ENCODE measurements at regions not wholly inside any gene's neighbourhood (a gene's known extent, or its start where the extent isn't known, plus 50 kb on each side); places are given as distances from the start of the nearest gene placed in this dataset.
A peak's percentile ranks its signal among the peaks of the same experiment; 100 is the strongest.

DNA sequence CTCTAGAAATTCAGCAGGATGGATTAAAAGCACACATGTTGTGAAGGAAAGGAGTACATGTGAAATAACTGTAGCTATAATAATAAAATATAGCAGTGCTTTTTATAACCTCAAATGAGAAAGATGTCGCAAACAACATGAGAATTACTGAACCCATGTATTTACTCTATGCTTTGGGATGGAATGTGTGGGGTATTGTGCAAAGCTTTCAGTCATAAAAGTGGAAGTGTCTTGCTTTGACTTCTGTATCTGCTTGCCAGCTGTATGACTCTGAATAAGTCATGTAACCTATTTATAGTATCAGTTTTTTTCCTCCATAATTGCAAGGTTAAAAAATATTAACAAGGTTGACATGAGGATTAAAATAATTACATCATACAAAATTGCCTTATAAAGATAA lies 519.3 kb upstream of the CADM2 start:
- no peak for DNase-seq

DNA sequence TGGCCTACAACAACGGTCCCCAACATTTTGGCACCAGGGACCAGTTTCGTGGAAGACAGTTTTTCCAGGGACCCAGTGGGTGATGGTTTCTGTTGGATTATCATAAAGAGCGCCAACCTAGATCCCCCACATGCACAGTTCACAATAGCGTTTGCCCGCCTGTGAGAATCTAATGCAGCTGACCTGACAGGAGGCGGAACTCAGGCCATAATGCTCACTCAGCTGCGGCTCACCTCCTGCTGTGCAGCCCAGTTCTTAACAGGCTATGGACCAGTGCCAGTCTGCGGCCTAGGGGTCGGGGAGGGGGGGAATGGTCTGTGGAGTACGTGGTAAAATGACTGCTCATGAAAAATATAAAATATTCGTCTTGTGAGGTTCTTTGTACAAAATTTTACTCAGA lies 518.5 kb upstream of the CADM2 start:
- peak; percentile 1 for DNase-seq

DNA sequence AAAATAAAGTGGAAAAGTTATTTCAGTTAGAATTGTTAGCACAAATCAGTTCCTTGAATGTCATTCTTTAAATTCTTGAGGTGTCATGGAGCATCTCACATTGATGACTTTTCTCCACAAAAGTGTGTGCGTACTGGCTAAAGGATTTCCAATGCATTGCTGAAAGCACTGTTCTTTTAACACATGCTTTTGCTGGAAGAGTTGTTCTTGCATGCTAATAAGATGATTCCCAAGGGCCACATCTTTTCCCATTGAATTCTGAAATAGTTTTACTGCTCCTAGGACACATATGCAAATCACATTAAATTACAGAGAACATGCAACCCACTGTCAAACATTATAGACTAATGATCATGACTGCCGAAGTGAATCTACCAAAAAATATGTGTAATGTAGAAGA lies 516.3 kb upstream of the CADM2 start:
- no peak for DNase-seq

DNA sequence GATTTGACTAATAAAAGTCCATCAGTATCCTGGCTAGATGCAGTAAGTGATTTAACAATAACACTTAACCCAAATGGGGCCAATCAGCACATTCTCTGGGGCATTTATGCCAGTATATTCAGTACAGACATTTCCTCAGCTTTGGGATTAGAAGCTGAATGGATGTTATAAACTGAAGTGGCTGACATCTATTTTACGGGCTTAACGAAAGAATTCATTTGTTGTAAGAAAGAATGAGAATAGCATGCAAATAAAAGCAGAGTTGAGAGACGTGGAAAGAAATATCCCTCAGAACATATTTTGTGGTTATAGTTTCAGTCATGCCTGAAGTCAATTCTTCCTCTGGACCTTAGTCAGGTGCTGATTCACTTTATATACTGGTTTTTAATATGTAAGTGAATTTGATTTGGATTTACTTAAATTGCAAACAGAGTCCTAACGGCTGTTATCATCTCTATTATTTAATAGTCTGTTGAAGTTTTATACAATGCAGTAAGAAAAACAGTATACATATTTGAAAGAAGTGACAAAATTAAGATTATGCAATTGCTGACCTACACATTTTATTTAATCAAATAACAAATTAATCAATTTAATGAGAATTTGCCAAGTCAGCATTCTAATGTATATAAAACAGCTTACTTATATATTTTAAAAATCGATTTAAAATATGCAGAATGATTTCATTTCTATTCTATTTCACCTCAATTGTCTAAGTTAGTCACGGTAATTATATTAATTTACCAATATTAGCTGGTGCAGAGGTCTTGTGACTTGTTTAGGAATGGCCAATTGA lies 513.9 kb upstream of the CADM2 start:
- no peak for DNase-seq

DNA sequence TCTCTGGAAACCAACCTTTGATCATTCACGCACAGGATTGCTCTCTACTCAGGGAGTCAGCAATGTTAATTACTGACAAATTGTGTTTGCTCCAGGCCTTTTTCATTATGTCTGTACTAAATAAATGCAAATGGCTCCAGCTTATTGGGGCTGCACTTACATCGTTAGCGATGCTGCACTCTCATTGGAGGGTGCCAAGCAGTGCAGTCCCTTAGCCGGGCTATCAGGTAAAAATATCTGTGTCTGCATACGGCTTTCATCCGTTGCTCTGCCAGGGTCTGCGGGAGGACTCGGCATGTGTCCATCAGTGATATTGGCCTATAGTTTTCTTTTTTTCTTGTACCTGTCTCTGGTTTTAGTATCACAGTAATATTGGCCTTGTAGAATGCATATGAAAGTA lies 471.5 kb upstream of the CADM2 start:
- DNase-seq = no peak

DNA sequence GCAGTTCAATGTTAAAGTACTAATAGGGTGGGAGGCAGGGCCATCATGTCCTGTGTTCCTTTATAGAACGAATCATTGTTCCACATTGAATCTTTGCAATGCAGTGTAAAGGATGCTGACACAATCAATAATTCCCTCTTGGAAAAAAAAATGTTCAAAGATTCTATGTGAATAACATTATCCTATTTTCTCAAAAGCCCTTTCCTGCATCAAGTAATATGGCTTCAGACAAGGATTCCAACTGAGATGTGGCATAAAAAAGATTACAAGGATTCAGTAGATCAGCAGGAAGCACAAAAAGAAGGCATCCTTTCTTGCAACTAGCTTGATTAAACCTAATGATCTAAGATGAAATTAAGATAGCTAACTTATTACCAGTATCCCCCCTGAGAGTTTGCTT lies 454.0 kb upstream of the CADM2 start:
- DNase-seq = no peak

DNA sequence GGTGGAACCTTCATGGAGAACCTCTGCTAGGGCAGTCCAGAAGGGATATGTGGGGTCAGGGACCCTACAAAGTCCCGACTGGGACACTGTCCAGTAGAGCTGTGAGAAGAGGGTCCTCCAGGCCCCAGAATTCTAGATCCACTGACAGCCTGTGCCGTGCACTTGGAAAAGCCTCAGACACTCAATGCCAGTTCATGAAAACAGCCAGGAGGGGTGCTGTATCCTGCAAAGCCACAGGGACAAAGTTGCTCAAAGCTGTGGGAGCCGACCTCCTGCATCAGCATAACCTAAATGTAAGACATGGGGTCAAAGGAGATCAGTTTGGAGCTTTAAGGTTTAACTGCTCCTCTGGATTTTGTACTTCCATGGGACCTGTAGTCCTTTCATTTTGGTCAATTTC lies 448.8 kb upstream of the CADM2 start:
- no peak for DNase-seq

DNA sequence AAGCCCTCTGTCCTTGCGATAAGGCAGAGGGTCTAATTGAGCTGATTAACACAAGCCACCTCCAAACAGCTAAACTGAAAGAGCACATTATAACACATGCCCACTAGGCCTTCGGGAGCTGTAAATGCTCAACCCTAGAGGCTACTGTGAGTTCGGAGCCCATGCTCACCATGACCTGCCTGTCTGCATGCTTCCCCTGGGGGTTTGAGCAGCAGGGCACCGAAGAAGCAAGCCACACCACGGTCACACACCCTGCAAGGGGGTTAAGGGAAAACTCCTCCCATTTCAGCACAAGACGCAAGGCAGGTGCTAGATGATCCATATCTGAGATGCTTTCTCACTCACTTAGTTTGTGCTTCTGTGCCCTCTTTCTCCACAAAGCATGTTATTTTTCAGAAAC lies 435.9 kb upstream of the CADM2 start:
- DNase-seq = no peak

DNA sequence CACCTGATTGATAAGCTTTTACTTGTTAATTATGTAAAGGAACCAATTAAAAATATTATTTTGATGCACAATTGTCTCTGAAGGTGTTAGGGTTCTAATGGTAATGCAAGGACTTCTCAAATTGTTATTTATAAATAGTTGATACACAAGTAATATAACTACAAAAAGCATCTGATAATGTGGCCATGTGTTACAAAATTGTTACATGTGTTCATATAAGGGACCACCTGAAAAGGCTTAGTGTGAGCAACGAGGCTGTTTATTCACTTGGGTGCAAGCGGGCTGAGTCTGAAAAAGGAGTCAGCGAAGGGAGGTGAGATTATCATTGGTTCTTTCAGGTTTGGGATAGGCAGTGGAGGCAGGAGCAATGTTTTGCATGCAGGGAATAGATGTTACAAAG lies 421.9 kb upstream of the CADM2 start:
- DNase-seq = no peak

DNA sequence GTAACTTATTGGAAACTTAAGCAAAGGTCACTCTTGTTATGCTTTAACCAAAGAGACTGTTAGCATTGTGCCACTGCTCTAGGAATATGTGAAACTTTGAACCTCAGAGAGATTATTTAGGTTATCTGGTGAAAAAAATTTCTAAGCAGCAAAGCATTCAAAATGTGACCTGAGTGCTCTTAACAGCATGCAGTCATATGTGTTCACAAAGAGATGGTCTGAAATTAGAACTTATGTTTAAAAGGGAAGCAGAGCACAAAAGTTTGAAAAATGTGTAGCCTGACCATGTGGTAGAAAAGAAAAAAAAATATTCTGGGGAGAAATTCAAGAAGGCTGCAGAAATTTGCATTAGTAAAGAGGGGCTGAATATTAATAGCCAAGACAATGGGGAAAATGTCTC lies 420.2 kb upstream of the CADM2 start:
- no peak for DNase-seq

DNA sequence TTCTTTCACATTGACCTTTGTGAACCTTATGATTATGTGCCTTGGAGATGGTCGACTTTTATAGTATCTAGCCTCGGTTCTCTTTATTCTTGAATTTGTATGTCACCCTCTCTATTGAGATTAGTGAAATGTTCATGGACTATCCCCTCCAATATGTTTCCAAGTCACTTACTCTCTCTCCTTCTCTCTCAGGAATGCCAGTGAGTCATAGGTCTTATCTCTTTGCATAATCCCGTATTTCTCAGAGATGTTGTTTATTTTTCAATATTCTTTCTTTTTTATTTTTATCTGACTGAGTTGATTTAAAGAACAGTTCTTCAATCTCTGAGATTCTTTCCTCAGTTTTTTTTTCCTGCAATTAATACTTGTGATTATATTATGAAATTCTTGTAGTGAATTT lies 411.6 kb upstream of the CADM2 start:
- DNase-seq = no peak

DNA sequence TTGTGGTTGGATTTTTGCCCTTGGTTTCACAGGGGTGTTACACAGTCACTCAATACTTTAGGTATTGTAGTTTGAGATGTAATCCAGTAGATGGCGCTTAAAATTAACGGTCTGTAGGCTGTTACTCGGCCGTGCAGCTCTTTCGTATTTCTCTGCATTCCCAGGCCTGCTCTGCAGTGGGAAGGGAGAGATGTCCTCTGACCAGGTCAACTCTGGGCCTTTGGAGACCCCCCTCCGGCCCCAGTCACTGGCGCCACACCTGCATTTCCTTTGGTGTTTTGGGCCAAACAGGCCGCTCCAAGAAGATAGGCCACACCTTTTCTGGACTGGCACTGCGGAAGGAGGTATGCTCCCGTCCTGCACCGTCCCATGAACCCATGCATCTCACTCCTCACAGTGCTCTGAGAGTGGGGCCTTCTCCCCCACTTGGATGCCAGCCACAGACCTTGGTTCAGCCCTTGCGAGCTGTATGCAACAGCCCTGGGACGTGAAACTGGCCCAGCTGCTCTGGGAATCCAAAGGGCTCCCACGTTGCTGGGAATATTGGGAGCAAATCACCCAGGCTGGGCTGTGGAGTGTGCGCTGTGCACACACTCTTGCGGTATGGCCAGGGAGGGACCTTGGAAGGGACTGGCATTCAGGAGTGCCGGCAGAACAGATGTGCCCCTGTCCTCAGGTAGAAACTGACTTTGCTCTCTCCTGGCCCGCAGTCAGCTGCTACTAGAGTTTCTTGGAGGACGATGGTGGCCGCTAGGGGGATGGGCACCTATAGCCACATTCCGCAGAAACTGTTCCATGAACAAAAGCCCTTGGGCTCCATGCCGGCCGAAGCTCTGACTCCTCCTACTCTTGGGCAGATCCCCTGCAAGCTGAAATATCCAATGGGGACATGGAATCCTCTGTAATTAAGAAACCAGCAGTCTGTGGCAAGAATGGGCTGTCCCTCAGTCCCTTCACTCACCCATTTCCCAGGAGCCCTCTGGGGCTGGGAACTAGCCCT lies 410.5 kb upstream of the CADM2 start:
- peak; percentile 1 for DNase-seq

DNA sequence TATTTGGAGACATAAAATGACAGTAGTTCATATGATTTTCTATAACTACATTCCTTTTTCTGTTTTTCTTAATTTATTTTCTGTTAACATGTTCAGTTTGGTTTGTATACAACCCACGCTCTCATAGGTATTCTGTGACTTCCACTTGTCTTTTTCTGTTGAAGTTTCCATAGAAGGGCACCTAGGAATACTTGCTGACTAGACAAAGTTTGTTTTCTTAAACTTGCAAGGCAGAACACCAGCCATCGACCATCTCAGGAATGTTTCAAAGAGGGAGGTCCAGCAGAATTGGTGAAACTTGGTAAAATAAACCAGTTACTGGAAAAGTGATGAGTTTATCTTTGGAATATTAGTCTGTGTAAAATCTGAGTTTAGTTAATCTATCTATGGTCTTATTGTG lies 403.2 kb upstream of the CADM2 start:
- no peak for DNase-seq

DNA sequence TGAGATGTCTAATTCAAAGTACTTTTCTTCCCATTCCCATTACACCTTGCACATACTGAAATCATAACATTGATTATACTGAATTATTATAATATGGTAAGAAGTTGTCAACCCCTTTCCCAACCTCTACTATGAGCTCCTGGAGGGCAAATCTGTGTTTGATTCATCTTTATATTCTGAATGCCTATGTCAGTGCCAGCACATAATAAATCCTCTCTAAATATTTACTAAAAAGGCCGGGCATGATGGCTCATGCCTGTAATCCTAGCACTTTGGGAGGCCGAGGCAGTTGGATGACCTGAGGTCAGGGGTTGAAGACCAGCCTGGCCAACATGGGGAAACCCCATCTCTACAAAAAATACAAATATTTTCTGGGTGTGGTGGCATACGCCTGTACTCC lies 392.5 kb upstream of the CADM2 start:
- DNase-seq = no peak

DNA sequence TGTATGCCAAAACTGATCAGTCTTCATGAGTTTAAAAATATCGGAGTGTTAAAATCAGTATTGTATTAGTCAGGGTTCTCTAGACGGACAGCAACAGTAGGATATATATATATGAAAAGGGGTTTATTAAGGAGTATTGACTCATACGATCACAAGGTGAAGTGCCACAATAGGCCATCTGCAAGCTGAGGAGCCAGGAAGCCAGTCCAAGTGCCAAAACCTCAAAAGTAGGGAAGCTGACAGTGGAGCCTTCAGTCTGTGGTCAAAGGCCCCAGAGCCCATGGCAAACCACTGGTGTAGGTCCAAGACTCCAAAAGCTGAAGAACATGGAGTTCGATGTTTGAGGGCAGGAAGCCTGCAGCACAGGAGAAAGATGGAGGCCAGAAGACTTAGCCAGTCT lies 391.0 kb upstream of the CADM2 start:
- DNase-seq = no peak

DNA sequence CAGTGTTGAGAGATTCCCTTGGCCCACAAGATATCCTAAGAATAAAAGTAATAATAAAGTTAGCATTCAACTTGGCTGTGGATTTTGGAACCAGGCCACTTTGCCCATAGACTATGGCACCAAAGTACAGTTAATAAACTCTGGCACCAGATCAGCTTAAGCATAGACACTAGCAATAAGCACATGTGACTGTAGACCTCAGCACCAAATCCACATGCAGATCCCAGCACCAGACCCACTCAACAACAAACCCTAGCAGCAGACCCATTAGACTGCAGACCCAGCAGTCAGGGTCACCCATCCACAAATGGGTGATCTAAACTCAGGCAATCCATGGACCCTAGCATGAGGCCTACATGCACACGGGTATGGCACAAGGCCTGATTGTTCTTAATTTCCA lies 384.8 kb upstream of the CADM2 start:
- DNase-seq = no peak

DNA sequence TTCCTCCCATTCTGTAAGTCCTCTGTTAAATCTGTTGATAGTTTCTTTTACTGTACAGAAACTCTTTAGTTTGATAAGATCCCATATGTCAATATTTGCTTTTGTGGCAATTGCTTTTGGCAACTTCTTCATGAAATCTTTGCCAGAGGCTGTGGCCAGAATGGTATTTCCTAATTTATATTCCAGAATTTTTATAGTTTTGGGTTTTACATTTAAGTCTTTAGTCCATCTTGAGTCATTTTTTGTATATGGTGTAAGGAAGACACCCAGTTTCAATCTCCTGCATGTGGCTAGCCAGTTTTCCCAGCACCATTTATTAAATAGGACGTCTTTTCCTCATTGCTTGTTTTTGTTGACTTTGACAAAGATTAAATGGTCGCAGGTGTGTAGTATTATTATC lies 372.4 kb upstream of the CADM2 start:
- no peak for DNase-seq

DNA sequence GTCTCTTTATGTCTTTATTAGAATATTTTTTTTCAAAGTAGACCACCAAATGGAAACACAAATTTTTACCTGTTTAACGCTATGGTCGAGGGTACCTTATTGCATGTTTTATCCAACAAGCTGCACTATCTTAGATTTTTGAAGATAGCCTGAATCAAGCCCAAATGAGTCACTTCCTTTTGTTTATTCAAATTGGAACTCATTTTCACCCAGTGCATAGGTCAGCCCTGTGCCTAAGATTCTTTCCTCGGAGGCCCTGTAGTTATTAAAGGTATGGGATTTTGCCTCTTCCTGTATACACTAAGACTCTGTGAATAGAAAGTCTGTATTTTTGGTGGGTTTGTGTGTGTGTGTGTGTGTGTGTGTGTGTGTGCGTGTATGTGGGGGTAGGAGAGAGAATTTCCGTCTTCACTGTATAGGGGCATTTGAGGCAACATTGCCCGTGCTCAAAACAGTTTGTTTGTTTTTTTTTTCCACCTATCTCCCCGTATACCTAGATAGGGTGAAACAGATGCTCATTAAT lies 358.0 kb upstream of the CADM2 start:
- no peak for DNase-seq

DNA sequence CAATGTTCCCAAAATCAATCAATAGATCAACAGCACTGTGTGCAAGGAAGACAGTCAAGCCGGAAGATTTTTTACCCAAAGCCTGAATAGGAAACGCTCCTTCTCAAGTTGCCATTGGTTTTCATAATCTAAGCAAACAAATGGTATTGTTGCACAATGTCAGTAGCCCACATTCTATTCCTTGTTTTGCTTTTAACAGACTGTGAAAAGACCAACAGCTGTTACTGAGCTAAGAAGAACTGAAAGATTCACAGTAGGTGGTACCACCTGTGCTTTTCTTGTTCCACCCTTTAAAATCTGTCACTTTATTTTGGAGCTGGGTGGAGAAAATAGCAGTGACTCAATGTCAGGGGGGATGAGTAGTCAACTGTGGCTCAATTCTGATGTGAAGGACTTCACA lies 357.5 kb upstream of the CADM2 start:
- peak; percentile 22 for DNase-seq

DNA sequence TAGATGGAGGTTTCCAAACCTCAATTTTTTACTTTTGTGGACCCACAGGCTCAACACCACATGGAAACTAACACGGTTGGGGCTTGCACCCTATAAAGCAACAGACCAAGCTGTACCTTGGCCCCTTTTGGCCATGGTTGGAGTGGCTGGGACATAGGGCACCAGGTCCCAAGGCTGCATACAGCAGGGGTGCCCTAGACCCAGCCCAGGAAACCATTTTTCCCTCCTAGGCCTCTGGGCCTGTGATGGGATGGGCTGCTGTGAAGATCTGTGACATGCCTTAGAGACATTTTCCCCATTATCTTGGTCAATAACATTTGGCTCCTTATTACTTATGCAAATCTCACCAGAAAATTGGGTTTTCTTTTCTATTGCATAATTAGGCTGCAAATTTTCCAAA lies 337.0 kb upstream of the CADM2 start:
- no peak for DNase-seq

DNA sequence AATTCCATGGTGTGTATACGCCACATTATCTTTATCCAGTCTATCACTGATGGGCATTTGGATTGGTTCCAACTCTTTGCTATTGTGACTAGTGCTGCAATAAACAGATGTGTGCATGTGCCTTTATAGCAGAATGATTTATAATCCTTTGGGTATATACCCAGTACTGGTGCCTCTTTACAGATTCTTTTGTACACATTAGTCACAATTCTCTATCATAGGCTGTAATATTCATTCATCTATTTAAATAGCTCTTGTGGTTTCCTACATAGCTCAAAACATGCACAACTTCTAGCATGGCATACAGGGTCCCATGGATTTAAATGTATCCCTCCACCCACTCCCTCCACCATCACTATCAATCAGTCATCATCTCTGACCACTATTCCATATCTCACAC lies 324.1 kb upstream of the CADM2 start:
- DNase-seq = no peak

DNA sequence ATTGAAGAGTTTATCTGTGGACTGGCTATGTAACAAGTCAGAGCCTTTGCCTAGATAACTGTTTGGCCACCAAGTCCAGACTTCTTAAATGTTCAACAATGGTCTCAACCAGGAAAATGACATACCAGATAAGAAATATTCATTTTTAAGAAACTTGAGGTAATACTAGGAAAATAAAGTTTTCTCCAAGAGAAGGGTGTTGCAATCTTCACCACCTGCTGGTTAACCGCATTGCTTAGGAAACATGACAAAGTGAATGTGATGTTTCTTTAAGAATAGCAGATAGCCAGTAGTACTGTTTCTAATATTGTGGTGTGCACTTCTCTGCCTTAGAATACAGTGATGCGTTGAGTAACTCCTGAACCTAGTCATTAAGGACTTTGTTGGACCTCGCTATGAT lies 321.5 kb upstream of the CADM2 start:
- no peak for DNase-seq

DNA sequence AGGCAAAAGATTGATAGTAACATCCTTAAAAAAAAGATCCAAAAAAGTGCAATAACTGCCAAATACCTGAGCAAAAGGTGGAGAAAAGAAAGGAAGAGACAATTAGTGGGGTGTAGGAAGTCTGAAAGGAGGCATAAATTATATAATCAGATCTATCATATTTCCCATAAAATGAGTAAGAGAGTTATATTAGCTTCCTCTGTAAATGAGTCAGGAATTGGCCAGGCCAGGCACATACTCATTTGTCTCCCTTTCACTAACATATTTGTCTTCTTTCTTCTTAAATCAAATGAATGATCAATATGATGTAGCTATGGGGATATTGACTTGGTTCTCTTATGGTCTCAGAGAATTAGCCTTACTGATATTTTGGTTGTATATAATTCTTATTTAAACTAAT lies 292.3 kb upstream of the CADM2 start:
- no peak for DNase-seq

DNA sequence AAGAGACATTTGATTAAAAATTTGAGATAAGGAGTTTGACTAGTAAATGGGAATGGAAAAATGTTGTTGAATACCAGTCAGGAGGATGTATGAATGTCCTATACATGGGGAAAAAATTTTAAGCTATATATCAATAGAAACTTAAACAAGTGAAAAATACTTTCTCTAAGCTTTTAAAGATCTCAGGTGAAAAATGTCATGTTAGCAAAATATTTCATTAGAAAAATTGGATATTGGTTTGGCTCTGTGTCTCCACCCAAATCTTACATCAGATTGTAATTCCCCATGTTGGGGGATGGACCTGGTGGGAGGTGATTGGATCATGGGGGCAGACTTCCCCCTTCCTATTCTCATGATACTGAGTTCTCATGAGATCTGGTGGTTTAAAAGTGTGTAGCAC lies 279.6 kb upstream of the CADM2 start:
- no peak for DNase-seq
